ENCODE measurements at regions not wholly inside any gene's neighbourhood (a gene's known extent, or its start where the extent isn't known, plus 50 kb on each side); places are given as distances from the start of the nearest gene placed in this dataset.

DNA sequence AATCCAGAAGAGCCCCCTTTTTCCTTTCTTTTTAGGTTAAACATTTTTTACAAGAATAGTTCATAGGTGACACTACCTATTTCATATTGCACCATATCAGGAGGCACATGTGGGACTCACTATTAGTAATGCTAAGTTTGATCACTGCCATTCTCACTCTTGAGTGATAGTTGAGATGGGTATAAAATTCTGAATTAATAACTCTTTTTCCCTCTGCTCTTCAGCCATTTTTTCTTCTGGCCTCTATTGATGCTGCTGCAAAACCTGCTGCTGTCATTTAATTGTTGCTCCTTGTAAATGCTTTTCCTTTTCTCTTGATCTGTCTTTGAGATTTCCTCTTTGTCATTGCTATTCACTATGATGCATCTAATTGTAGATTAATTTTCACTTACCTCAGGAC is 482.0 kb downstream of the MID1IP1 start:
- no peaks in the 10 kb centered on the region for H3K4me1 Mint-ChIP-seq
- ATAC-seq (replicated peaks) = no peak
- H3K4me3 Mint-ChIP-seq = no peak overlapping the region
- H3K27ac Mint-ChIP-seq = no peak overlapping the region
- peaks cover 5% of the 10 kb centered on the region for H3K36me3 Mint-ChIP-seq (ENCODE audit: low read depth)
- peaks cover 8% of the 10 kb centered on the region for H3K9me3 Mint-ChIP-seq
- H3K27me3 Mint-ChIP-seq = no peaks in the 10 kb centered on the region

DNA sequence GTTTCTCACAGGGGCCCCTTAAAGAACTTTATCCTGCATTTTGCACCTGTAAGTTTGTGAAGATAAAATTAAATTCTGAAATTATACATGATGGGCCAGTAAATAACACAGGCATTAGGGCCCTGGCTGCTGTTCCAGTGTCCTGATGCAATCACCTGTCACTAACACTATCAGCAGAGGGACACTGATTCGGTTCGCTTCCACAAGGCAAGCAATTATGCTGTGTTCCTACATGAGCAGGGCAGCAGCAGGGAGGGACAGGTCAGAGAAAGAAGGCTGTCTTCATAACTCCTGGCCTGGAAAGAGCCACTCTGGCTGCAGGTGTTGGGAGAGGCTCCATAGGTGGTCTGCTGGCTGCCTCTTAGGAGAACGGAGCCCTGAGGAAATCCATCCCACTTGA is 487.3 kb downstream of the MID1IP1 start:
- no peak for ATAC-seq (replicated peaks)

DNA sequence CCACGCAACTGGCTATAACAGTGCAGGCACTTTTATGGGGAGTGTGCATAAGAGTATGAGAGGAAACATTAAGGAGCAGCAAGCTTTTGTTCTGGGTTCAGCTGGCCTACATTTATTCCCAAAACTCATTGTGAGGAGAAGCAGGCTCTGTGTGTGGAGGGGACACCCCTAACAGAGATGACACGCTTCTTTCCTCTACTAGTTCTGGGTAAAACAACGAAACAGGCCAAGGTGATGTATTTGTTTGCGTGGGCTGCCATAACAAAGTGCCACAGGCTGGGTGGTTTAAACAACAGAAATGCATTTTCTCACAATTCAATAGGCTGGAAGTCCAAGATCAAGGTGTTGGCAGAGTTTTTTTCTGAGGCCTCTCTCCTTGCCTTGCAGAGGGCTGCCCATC is 488.6 kb downstream of the MID1IP1 start:
- no peaks in the 10 kb centered on the region for H3K9me3 Mint-ChIP-seq
- peak; percentile 80 for ATAC-seq (replicated peaks)
- H3K36me3 Mint-ChIP-seq (ENCODE audit: low read depth) = no peaks in the 10 kb centered on the region
- no peak overlapping the region for H3K27ac Mint-ChIP-seq
- no peaks in the 10 kb centered on the region for H3K27me3 Mint-ChIP-seq
- H3K4me1 Mint-ChIP-seq = no peaks in the 10 kb centered on the region
- no peak overlapping the region for H3K4me3 Mint-ChIP-seq

More for the DNA sequence above, 487.3 kb downstream of the MID1IP1 start:
- Mint-ChIP-seq H3K4me3 (no peak overlapping the region), H3K4me1 (no peaks in the 10 kb centered on the region), H3K36me3 (ENCODE audit: low read depth) (peaks cover 1% of the 10 kb centered on the region), H3K27ac (no peak overlapping the region), H3K9me3 (peaks cover 3% of the 10 kb centered on the region), H3K27me3 (no peaks in the 10 kb centered on the region)

DNA sequence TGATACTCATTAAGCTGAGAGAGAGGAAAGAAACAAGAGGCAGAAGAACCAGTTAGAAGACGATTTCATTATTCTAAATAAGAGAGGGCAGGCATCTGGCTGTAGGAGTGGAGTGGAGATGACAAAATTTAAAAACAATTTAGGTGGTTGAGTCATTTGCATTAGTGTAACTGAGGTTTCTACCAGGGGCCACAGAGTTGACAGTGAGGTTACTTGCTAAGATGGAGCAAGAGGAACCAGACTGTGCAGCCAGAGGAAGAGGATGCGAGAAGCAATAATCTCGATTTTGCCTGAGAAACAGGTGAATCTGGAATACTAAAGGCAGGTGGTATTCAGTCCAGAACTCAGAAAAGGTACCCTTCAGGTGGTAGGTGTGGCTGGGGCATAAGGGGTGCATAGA is 491.9 kb downstream of the MID1IP1 start:
- H3K36me3 Mint-ChIP-seq (ENCODE audit: low read depth) = no peaks in the 10 kb centered on the region
- ATAC-seq (replicated peaks) = peak; percentile 68
- no peak overlapping the region for H3K4me3 Mint-ChIP-seq
- H3K4me1 Mint-ChIP-seq = no peaks in the 10 kb centered on the region
- peaks cover 6% of the 10 kb centered on the region for H3K9me3 Mint-ChIP-seq
- H3K27me3 Mint-ChIP-seq = no peaks in the 10 kb centered on the region
- H3K27ac Mint-ChIP-seq = no peak overlapping the region

DNA sequence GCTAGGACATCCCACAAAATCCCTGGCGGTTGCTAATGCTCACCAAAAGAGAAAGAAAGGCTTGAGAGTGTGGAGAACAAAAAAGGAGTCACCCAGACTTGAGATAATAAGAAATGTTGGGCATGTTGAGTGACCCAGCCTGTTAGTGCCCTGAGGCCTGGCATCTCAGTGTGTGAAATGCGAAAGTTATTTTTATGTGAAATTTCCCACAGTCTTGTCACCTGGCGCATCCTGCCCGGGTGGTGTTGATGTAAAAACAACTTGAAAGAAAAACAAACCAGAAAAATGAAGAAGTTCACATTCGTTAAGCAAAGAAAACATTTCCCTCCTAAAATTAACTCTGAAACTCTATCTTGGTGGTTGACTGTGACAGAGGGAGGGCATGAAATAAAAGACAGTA is 495.2 kb downstream of the MID1IP1 start:
- H3K36me3 Mint-ChIP-seq (ENCODE audit: low read depth) = no peaks in the 10 kb centered on the region
- no peaks in the 10 kb centered on the region for H3K27me3 Mint-ChIP-seq
- H3K27ac Mint-ChIP-seq = no peak overlapping the region
- H3K4me3 Mint-ChIP-seq = no peak overlapping the region
- H3K4me1 Mint-ChIP-seq = peaks cover 5% of the 10 kb centered on the region
- peaks cover 6% of the 10 kb centered on the region for H3K9me3 Mint-ChIP-seq
- ATAC-seq (replicated peaks) = no peak

DNA sequence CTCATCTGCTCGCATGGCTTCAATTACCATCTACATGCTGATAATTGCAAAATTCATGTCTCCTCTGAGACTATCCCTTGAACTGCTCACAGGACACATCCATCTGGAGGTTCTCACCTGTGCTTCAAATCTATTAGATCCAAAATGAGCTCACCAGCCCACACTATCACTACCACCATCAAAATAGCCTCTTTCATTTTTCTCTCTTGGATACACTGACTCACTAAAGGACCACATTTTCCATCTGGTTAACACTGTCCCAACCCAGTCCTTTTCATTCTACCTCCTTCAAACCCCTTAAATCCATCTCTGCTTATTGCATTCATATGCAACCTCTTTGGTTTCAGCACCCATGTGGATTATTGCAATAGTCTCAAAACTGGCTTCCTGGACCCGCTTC is 497.6 kb downstream of the MID1IP1 start:
- H3K27me3 Mint-ChIP-seq = no peaks in the 10 kb centered on the region
- peaks cover 5% of the 10 kb centered on the region for H3K4me1 Mint-ChIP-seq
- ATAC-seq (replicated peaks) = peak; percentile 53
- H3K27ac Mint-ChIP-seq = no peak overlapping the region
- peak overlapping the region; percentile 2 for H3K4me3 Mint-ChIP-seq
- H3K9me3 Mint-ChIP-seq = peaks cover 6% of the 10 kb centered on the region
- H3K36me3 Mint-ChIP-seq (ENCODE audit: low read depth) = no peaks in the 10 kb centered on the region

DNA sequence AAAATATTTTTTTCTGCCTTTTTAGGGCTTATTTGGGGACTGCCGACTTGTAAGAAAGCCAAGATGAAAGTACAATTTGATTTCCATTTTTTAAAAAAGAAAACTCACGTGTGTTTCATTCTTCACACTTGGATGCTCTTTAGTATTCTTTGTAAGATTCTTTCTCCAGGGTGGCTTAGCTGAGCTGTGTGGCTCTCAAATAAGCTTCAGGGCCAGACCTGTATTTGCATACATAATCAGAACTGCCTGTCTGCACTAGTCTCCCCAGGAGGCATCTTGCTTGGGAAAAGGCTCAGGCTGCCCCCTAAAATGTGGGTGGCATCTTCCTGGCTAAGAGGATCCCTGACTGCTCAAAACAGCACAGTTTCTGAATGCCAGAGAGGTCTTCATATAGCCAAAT is 498.4 kb downstream of the MID1IP1 start:
- no peaks in the 10 kb centered on the region for H3K27me3 Mint-ChIP-seq
- H3K9me3 Mint-ChIP-seq = peaks cover 6% of the 10 kb centered on the region
- no peak overlapping the region for H3K4me3 Mint-ChIP-seq
- H3K36me3 Mint-ChIP-seq (ENCODE audit: low read depth) = no peaks in the 10 kb centered on the region
- ATAC-seq (replicated peaks) = no peak
- peaks cover 5% of the 10 kb centered on the region for H3K4me1 Mint-ChIP-seq
- no peak overlapping the region for H3K27ac Mint-ChIP-seq

DNA sequence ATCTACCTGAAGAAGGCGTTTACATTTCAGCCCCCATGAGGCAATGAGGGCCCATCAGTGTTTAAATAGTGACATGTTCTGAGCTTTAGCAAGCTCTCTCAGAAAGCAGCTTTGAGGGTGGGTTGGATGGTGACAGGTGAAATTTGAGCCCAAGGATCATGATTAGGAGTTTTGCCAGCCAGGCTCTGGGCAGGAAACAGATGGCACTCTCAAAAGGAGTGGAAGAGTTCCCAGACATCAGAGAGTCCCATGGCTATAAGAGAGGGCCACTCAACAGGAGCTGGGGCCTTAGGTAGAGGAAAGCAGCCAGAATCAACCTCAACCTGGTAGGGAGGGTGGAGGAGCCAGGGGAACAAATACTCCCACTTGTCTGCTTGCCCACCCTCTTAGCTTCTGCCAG is 499.8 kb downstream of the MID1IP1 start:
- no peaks in the 10 kb centered on the region for H3K27me3 Mint-ChIP-seq
- peak overlapping the region; percentile 21 for H3K27ac Mint-ChIP-seq
- peaks cover 11% of the 10 kb centered on the region for H3K36me3 Mint-ChIP-seq (ENCODE audit: low read depth)
- H3K4me1 Mint-ChIP-seq = peaks cover 5% of the 10 kb centered on the region
- no peak for ATAC-seq (replicated peaks)
- H3K9me3 Mint-ChIP-seq = no peaks in the 10 kb centered on the region
- H3K4me3 Mint-ChIP-seq = no peak overlapping the region

DNA sequence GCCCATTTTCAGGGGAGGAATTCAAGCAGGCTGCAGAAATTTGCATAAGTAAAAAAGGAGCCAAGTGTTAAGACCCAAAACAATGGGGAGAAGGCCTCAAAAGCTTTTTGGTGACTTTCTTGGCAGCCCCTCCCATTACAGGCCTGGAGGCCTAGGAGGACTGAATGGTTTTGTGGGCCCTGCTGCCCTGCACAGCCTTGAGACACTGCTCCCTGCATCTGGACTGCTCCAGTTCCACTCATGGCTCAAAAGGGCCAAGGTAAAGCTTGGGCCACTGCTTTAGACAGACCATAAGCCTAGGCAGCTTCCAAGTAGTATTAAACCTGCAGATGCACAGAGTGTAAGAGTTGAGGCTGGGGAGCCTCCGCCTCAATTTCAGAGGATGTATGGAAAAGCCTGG is 501.6 kb downstream of the MID1IP1 start:
- no peak for ATAC-seq (replicated peaks)
- Mint-ChIP-seq H3K4me1 (peaks cover 10% of the 10 kb centered on the region), H3K9me3 (no peaks in the 10 kb centered on the region), H3K4me3 (no peak overlapping the region), H3K27ac (no peak overlapping the region), H3K27me3 (no peaks in the 10 kb centered on the region), H3K36me3 (ENCODE audit: low read depth) (peaks cover 29% of the 10 kb centered on the region)

DNA sequence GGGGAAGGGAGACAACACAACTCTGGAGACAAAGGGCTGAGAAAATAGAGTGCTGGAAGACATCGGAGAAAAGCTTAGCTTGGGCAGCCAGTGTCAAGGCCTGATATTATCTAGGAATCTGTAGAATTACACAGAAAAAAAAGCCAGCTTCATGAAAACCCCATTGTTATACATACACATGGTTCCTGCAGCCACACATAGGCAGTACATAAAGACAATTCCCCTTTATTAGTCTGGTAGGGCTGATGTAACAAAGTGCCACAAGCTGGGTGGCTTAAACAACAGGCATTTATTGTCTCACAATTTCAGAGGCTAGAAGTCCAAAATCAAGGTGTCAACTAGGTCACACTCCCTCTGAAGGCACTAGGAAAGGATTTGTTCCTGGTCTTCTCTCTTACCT is 503.5 kb downstream of the MID1IP1 start:
- H3K36me3 Mint-ChIP-seq (ENCODE audit: low read depth) = peaks cover 48% of the 10 kb centered on the region
- no peak for ATAC-seq (replicated peaks)
- no peaks in the 10 kb centered on the region for H3K27me3 Mint-ChIP-seq
- H3K9me3 Mint-ChIP-seq = peaks cover under 1% of the 10 kb centered on the region
- H3K27ac Mint-ChIP-seq = no peak overlapping the region
- H3K4me3 Mint-ChIP-seq = no peak overlapping the region
- H3K4me1 Mint-ChIP-seq = peaks cover 6% of the 10 kb centered on the region

DNA sequence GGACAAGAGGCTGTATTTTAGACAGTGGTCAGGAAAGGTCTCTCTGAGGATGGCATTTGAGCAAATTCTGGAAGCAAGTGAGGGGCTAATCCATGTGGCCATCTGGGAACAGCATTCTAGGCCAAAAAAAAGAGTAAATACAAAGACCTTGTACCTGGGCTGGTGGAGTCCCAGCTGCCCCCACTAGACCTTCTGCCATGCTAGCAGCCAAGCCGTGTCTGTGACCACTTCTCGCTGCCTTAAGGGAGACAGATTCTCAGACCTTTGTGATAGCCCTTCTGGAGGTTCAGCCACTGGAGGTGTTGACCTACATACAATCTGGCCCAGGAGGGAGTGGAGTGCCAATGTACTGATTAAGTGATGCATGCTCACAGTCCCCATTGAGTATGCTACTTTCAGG is 506.2 kb downstream of the MID1IP1 start:
- Mint-ChIP-seq H3K27ac (peak overlapping the region; percentile 100), H3K27me3 (no peaks in the 10 kb centered on the region), H3K9me3 (peaks cover 6% of the 10 kb centered on the region), H3K4me3 (peak overlapping the region; percentile 90), H3K4me1 (peaks cover 20% of the 10 kb centered on the region), H3K36me3 (ENCODE audit: low read depth) (peaks cover 63% of the 10 kb centered on the region)
- no peak for ATAC-seq (replicated peaks)

DNA sequence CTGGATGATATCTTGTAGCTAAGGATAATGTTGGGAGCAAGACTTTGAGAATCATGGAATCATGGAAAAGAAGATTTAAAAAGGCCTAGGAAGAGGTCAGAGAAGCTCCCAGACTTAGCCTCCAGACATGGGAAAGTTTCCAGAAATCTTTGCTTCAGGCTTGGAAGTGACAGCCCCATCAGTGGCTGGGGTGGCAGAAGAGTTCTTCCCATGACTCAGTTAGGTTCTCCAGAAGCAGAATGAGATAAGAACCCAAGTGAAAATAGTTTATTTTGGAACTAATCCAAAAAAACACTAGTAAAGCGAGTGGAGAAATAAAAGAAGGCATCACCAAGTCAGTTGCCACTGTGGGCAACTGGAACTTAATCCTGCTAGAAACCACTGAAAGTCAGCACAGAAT is 506.9 kb downstream of the MID1IP1 start:
- no peak for ATAC-seq (replicated peaks)
- no peaks in the 10 kb centered on the region for H3K27me3 Mint-ChIP-seq
- H3K36me3 Mint-ChIP-seq (ENCODE audit: low read depth) = peaks cover 69% of the 10 kb centered on the region
- peak overlapping the region; percentile 90 for H3K4me3 Mint-ChIP-seq
- peak overlapping the region; percentile 100 for H3K27ac Mint-ChIP-seq
- peaks cover 6% of the 10 kb centered on the region for H3K9me3 Mint-ChIP-seq
- H3K4me1 Mint-ChIP-seq = peaks cover 26% of the 10 kb centered on the region

DNA sequence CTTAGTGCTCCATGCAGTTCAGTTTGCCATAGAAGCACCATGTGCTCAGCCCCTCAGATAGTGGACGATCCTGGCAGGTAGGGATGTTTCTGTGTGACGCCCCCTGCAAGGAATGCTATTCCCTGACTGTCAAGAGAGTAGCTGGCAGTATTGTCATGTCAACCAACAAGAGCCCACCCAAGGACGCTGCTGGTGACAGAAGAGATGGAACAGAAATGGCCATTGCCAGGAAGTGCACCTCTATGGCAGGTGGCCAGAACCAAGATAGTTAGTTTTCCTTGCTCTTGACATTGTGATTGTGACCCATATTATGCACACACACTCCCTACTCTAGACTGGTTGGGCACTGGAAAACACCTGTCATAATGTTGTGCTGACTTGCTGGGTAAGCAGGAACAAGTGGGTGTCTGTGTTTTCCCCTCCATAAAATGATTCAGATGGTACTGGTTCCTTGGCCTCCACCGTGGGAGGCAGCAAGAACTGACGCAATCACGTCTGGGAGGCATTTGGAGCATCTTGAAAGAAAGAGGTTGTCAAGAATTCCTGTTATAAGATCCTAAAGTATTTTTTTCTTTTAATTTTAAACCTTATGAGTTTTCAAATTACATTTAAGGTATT is 507.9 kb downstream of the MID1IP1 start:
- Mint-ChIP-seq H3K9me3 (peaks cover 10% of the 10 kb centered on the region), H3K27ac (peak overlapping the region; percentile 100), H3K36me3 (ENCODE audit: low read depth) (peaks cover 73% of the 10 kb centered on the region), H3K27me3 (no peaks in the 10 kb centered on the region), H3K4me3 (peak overlapping the region; percentile 90), H3K4me1 (peaks cover 33% of the 10 kb centered on the region)
- peak; percentile 93 for ATAC-seq (replicated peaks)

DNA sequence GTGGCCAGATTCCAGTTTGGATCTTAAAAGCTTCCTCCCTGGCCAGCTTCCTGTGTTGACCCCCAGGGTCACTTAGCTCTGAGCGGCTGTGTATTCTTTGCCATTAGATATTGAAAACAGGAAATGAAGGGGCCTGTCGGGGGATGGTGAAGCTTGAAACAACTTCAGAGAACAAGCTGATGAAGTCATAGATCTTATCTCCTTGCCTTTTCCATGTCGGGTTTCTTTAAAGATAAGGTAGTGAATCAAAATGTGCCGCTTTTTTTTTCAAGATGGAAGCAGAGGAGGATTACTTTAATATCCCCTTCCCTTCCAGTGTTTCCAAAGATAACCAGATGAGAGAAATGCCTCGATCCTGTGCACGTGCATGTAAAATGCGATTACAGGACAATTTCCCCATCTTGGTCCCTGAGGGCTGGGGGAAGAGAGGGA is 508.5 kb downstream of the MID1IP1 start:
- peak; percentile 68 for ATAC-seq (replicated peaks)
- Mint-ChIP-seq H3K4me3 (peak overlapping the region; percentile 90), H3K36me3 (ENCODE audit: low read depth) (peaks cover 75% of the 10 kb centered on the region), H3K4me1 (peaks cover 34% of the 10 kb centered on the region), H3K27me3 (no peaks in the 10 kb centered on the region), H3K27ac (peak overlapping the region; percentile 100), H3K9me3 (peaks cover 10% of the 10 kb centered on the region)

DNA sequence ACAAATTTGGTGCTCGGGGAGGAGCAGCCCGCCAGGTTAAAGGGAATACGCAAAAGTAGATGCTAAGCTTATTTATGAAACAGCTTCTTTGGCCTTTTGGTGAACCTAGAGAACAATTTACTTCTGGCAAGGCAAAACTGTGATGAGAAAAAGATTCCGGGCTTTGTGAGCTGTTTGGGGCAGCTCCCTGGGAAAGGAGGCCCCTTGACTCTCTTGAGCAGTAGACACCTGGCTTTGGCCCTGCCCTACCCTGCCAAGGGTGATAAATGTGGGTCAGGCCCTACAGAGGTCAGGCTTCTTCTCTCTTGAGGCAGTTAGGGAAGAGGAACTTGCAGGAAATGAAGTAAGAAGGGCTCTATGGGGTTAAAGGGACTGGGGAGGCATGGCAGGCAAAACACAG is 509.6 kb downstream of the MID1IP1 start:
- peaks cover 38% of the 10 kb centered on the region for H3K4me1 Mint-ChIP-seq
- H3K36me3 Mint-ChIP-seq (ENCODE audit: low read depth) = peaks cover 68% of the 10 kb centered on the region
- no peaks in the 10 kb centered on the region for H3K27me3 Mint-ChIP-seq
- H3K4me3 Mint-ChIP-seq = peak overlapping the region; percentile 90
- H3K9me3 Mint-ChIP-seq = peaks cover 11% of the 10 kb centered on the region
- ATAC-seq (replicated peaks) = no peak
- peak overlapping the region; percentile 100 for H3K27ac Mint-ChIP-seq

DNA sequence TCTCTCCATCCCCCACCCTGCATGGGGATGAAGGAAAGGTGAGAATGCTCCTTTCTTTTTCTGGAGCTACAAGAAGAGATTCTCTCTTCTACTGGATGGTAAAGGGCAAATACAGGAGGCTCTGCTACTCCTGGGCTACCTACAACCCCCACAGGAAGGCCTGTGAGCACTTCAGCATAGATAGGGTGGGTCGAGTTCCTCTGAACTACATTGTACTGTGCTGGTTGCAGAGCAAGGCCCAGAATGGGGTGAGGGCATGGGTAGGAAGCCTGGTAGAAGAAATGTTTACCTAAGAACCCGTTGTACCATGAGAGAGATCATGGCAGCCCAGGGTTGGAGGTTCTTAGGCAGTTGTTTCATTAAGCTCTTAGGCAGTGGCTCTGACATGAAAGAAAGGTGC is 510.4 kb downstream of the MID1IP1 start:
- no peak for ATAC-seq (replicated peaks)
- Mint-ChIP-seq H3K27me3 (no peaks in the 10 kb centered on the region), H3K9me3 (peaks cover 13% of the 10 kb centered on the region), H3K4me3 (peak overlapping the region; percentile 90), H3K27ac (peak overlapping the region; percentile 100), H3K36me3 (ENCODE audit: low read depth) (peaks cover 64% of the 10 kb centered on the region), H3K4me1 (peaks cover 40% of the 10 kb centered on the region)
